HG02870 (cell line): ENCODE measurements at regions not wholly inside any gene's neighbourhood (a gene's known extent, or its start where the extent isn't known, plus 50 kb on each side); places are given as distances from the start of the nearest gene placed in this dataset.

Source experiments
- ATAC-seq: cut with Tn5 transposase; IDR thresholded peaks from one replicate; pipeline ENCODE4 v1.9.1; 2021; ENCODE audit warnings: mild to moderate bottlenecking, moderate library complexity; ENCODE audit not compliant: unreplicated experiment

GRCh38 chr1:238248356-238248755, 357.6 kb upstream of the ZP4 start:
- no peak for ATAC-seq

- no peak for ATAC-seq
These were observed 351.5 kb upstream of the ZP4 start for GRCh38 chr1:238242181-238242580.

- ATAC-seq = no peak
These were observed 350.9 kb upstream of the ZP4 start for GRCh38 chr1:238241607-238242006.

GRCh38 chr1:238239343-238239742, 348.6 kb upstream of the ZP4 start:
- ATAC-seq = no peak

- ATAC-seq = no peak
These were observed 343.2 kb upstream of the ZP4 start for GRCh38 chr1:238233966-238234365.

- ATAC-seq = no peak
These were observed 341.5 kb upstream of the ZP4 start for GRCh38 chr1:238232084-238232710.

- no peak for ATAC-seq
These were observed 336.1 kb upstream of the ZP4 start for GRCh38 chr1:238226810-238227209.

- ATAC-seq = no peak
These were observed 332.4 kb upstream of the ZP4 start for GRCh38 chr1:238223076-238223640.

GRCh38 chr1:238221738-238222137, 331.0 kb upstream of the ZP4 start:
- no peak for ATAC-seq

- ATAC-seq = no peak
These were observed 323.7 kb upstream of the ZP4 start for GRCh38 chr1:238214449-238214848.

GRCh38 chr1:238205045-238205662, 314.4 kb upstream of the ZP4 start:
- no peak for ATAC-seq

GRCh38 chr1:238201992-238202391, 311.3 kb upstream of the ZP4 start:
- no peak for ATAC-seq

GRCh38 chr1:238199325-238199724, 308.6 kb upstream of the ZP4 start:
- no peak for ATAC-seq

- no peak for ATAC-seq
These were observed 305.8 kb upstream of the ZP4 start for GRCh38 chr1:238196516-238196915.

- ATAC-seq = no peak
These were observed 300.4 kb upstream of the ZP4 start for GRCh38 chr1:238191170-238191569.

GRCh38 chr1:238187575-238187949, 296.8 kb upstream of the ZP4 start:
- ATAC-seq = no peak

GRCh38 chr1:238186887-238187574, 296.3 kb upstream of the ZP4 start:
- no peak for ATAC-seq

GRCh38 chr1:238177960-238178645, 287.4 kb upstream of the ZP4 start:
- no peak for ATAC-seq

- no peak for ATAC-seq
These were observed 286.6 kb upstream of the ZP4 start for GRCh38 chr1:238177351-238177750.

GRCh38 chr1:238176441-238176840, 285.7 kb upstream of the ZP4 start:
- no peak for ATAC-seq

- ATAC-seq = no peak
These were observed 281.3 kb upstream of the ZP4 start for GRCh38 chr1:238171985-238172384.
